ENCODE measurements at regions not wholly inside any gene's neighbourhood (a gene's known extent, or its start where the extent isn't known, plus 50 kb on each side); places are given as distances from the start of the nearest gene placed in this dataset.

DNA sequence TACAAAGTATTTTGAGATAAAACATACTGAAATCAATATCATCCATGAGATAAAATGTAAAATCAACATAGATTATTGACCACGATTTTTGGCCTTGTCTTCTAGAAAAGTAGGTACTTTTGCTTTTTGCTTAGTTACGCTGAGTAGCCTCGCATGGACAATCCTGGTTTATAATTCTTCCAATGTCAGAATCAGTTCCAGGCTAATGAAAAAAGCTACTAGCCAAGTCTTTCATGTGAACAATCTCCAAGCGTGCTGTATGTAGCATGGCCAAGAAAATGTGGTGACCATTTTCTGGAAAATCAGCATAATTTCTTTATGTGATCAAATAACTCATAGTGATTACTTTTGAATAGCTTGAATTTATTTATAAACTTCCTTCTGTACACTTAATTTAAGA, 145.8 kb downstream of the NTMT2 start:
- DNase-seq (ENCODE audit: low read depth, low spot score) (no peak), FAIRE-seq (no peak)
- dilution Hi-C loops (cut with MboI; ENCODE audit: extremely low pct_ligation_motif_present, low sequenced_read_pairs): no loop called here
- Histone ChIP-seq H3K36me3 (ENCODE audit: control insufficient read depth in 2 of 2, extremely low read depth in 1 of 2, insufficient read depth in 2 of 2, low read length in 2 of 2) (no peaks in the 10 kb centered on the region), H3K4me3 (ENCODE audit: control insufficient read depth in 2 of 3, extremely low read depth in 1 of 3, insufficient read depth in 2 of 3, low read depth in 1 of 3, low read length in 3 of 3) (no peak overlapping the region), H3K9me3 (ENCODE audit: control insufficient read depth, low read depth, low read length) (no peaks in the 10 kb centered on the region), H3K4me1 (ENCODE audit: control insufficient read depth, extremely low read depth, insufficient read depth, low read length) (no peaks in the 10 kb centered on the region), H3K4me2 (ENCODE audit: control insufficient read depth, extremely low read depth, insufficient read depth, low read depth, low read length) (no peak overlapping the region), H3K79me2 (ENCODE audit: control insufficient read depth, insufficient read depth, low read length) (no peaks in the 10 kb centered on the region), H3K27me3 (ENCODE audit: control insufficient read depth, extremely low read depth, insufficient read depth, low read length) (no peaks in the 10 kb centered on the region), H3K9me1 (ENCODE audit: control insufficient read depth, extremely low read depth, insufficient read depth, low read length) (no peaks in the 10 kb centered on the region), H2AFZ (ENCODE audit: control insufficient read depth, low read length) (no peak overlapping the region), H3K27ac (ENCODE audit: control insufficient read depth, insufficient read depth, low read length) (no peak overlapping the region), H4K20me1 (ENCODE audit: control insufficient read depth, extremely low read depth, insufficient read depth, low read length) (no peaks in the 10 kb centered on the region), H3K9ac (ENCODE audit: control insufficient read depth, extremely low read depth, insufficient read depth, low read length) (no peak overlapping the region)
- TF ChIP-seq, protein P1, sequence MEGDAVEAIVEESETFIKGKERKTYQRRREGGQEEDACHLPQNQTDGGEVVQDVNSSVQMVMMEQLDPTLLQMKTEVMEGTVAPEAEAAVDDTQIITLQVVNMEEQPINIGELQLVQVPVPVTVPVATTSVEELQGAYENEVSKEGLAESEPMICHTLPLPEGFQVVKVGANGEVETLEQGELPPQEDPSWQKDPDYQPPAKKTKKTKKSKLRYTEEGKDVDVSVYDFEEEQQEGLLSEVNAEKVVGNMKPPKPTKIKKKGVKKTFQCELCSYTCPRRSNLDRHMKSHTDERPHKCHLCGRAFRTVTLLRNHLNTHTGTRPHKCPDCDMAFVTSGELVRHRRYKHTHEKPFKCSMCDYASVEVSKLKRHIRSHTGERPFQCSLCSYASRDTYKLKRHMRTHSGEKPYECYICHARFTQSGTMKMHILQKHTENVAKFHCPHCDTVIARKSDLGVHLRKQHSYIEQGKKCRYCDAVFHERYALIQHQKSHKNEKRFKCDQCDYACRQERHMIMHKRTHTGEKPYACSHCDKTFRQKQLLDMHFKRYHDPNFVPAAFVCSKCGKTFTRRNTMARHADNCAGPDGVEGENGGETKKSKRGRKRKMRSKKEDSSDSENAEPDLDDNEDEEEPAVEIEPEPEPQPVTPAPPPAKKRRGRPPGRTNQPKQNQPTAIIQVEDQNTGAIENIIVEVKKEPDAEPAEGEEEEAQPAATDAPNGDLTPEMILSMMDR (optimal IDR thresholded peaks at IDR 0.05 in 1 of 3, IDR thresholded peaks at IDR 0.05 in 1 of 3, conservative IDR thresholded peaks at IDR 0.05 in 1 of 3; ENCODE audit: extremely low read depth in 1 of 3, insufficient read depth in 2 of 3, low read length in 3 of 3): no peak
- TF ChIP-seq EZH2 (IDR thresholded peaks at IDR 0.05; ENCODE audit: low read length): no peak

DNA sequence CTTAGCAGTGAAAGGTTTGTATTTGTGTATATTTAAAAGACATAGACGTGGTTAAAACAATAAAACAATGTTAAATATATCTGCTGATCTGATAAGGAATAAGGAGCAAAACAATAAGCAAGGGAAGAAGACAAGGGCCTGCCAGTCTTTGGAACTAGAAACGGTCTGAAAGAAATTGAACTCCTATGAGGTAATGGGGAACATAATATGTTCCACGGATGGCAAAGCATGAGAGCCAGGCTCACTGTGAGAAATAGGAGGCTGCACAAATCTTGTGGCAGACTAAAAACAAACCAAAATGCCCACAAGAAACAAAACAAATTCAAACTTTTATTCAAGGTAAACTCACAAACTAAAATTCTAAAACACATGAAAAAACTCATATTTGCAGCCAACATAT, 150.5 kb downstream of the NTMT2 start:
- FAIRE-seq (no peak), DNase-seq (ENCODE audit: low read depth, low spot score) (no peak)
- Histone ChIP-seq H4K20me1 (ENCODE audit: control insufficient read depth, extremely low read depth, insufficient read depth, low read length) (no peaks in the 10 kb centered on the region), H3K27me3 (ENCODE audit: control insufficient read depth, extremely low read depth, insufficient read depth, low read length) (no peaks in the 10 kb centered on the region), H3K9me3 (ENCODE audit: control insufficient read depth, low read depth, low read length) (no peaks in the 10 kb centered on the region), H3K4me2 (ENCODE audit: control insufficient read depth, extremely low read depth, insufficient read depth, low read depth, low read length) (no peak overlapping the region), H2AFZ (ENCODE audit: control insufficient read depth, low read length) (no peak overlapping the region), H3K4me3 (ENCODE audit: control insufficient read depth in 2 of 3, extremely low read depth in 1 of 3, insufficient read depth in 2 of 3, low read depth in 1 of 3, low read length in 3 of 3) (no peak overlapping the region), H3K9me1 (ENCODE audit: control insufficient read depth, extremely low read depth, insufficient read depth, low read length) (no peaks in the 10 kb centered on the region), H3K9ac (ENCODE audit: control insufficient read depth, extremely low read depth, insufficient read depth, low read length) (no peak overlapping the region), H3K4me1 (ENCODE audit: control insufficient read depth, extremely low read depth, insufficient read depth, low read length) (no peaks in the 10 kb centered on the region), H3K27ac (ENCODE audit: control insufficient read depth, insufficient read depth, low read length) (no peak overlapping the region), H3K36me3 (ENCODE audit: control insufficient read depth in 2 of 2, extremely low read depth in 1 of 2, insufficient read depth in 2 of 2, low read length in 2 of 2) (no peaks in the 10 kb centered on the region), H3K79me2 (ENCODE audit: control insufficient read depth, insufficient read depth, low read length) (no peaks in the 10 kb centered on the region)
- TF ChIP-seq, protein P1 (optimal IDR thresholded peaks at IDR 0.05 in 1 of 3, IDR thresholded peaks at IDR 0.05 in 1 of 3, conservative IDR thresholded peaks at IDR 0.05 in 1 of 3; ENCODE audit: extremely low read depth in 1 of 3, insufficient read depth in 2 of 3, low read length in 3 of 3): no peak
- TF ChIP-seq EZH2 (IDR thresholded peaks at IDR 0.05; ENCODE audit: low read length): no peak
- dilution Hi-C loops (cut with MboI; ENCODE audit: extremely low pct_ligation_motif_present, low sequenced_read_pairs): no loop called here

All from keratinocyte (primary cell).